ENCODE measurements at regions not wholly inside any gene's neighbourhood (a gene's known extent, or its start where the extent isn't known, plus 50 kb on each side); places are given as distances from the start of the nearest gene placed in this dataset.
A peak's percentile ranks its signal among the peaks of the same experiment; 100 is the strongest.

DNA sequence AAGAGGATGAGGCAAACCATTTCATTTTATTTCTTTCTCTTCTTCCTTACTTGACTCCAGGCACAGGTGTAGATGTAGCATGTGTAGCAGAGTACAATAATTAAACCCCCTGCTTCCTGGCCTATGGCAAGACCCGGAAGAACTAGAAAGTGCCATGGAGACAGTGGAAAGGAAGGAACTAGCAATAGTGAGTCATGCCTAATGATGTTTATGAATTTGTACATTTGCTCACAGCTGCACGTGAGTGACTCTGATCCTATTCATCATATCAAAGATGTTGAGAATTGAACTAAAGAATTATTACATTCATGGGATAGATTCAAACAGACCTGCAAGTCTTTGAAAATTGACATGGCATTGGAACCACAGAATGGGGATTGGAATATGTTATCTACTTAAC, 2233.9 kb upstream of the TENM3 start:
- Histone ChIP-seq H3K27ac (ENCODE audit: low read length) (no peak overlapping the region), H3K9me2 (replicated peaks; ENCODE audit: insufficient read depth, low read length) (no peaks in the 10 kb centered on the region), H3F3A (ENCODE audit: insufficient read depth, low read length) (no peaks in the 10 kb centered on the region), H3K36me3 (replicated peaks; ENCODE audit: insufficient read depth, low read length) (no peaks in the 10 kb centered on the region), H3K9ac (ENCODE audit: low read length) (no peak overlapping the region), H3K27me3 (replicated peaks; ENCODE audit: insufficient read depth, low read length) (no peaks in the 10 kb centered on the region), H4K20me1 (ENCODE audit: insufficient read depth, low read length) (no peaks in the 10 kb centered on the region), H3K79me2 (ENCODE audit: low read length) (no peaks in the 10 kb centered on the region), H2AFZ (ENCODE audit: low read length) (no peak overlapping the region), H3K4me1 (ENCODE audit: low read length) (no peaks in the 10 kb centered on the region), H3K9me3 (replicated peaks; ENCODE audit: insufficient read depth, low read length) (no peaks in the 10 kb centered on the region), H3K4me3 (ENCODE audit: low read length) (no peak overlapping the region), H3K4me2 (ENCODE audit: low read depth, low read length) (no peak overlapping the region)
- no peak for DNase-seq
- TF ChIP-seq EZH2 (optimal IDR thresholded peaks at IDR 0.05; ENCODE audit: low read depth, low read length) = no peak
- no peak for TF ChIP-seq EZH2phosphoT487 (IDR thresholded peaks at IDR 0.05; ENCODE audit: low read length)
- TF ChIP-seq, protein P1, sequence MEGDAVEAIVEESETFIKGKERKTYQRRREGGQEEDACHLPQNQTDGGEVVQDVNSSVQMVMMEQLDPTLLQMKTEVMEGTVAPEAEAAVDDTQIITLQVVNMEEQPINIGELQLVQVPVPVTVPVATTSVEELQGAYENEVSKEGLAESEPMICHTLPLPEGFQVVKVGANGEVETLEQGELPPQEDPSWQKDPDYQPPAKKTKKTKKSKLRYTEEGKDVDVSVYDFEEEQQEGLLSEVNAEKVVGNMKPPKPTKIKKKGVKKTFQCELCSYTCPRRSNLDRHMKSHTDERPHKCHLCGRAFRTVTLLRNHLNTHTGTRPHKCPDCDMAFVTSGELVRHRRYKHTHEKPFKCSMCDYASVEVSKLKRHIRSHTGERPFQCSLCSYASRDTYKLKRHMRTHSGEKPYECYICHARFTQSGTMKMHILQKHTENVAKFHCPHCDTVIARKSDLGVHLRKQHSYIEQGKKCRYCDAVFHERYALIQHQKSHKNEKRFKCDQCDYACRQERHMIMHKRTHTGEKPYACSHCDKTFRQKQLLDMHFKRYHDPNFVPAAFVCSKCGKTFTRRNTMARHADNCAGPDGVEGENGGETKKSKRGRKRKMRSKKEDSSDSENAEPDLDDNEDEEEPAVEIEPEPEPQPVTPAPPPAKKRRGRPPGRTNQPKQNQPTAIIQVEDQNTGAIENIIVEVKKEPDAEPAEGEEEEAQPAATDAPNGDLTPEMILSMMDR (IDR thresholded peaks at IDR 0.05; ENCODE audit: low read length) = no peak

DNA sequence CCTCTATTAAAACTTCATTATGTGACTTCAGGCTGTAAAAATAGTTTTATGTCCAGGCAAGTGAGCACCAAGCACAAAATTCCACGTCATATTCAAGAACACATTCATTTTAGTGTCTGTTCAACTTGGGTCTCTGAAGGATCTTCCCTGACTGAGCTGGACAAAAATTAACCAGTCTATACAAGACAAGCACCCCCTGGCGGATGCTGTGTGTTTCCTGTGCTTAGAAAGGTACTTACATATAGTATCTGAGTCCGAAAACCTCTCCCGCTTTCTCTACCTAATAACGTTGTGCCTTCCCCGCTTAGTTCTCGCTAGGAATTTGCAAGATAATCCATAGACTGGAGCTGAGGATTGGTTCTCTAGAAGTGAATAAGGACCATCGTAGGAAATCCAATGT, 2214.5 kb upstream of the TENM3 start:
- TF ChIP-seq, protein P1 (IDR thresholded peaks at IDR 0.05; ENCODE audit: low read length) = peak; percentile 54
- no peak for TF ChIP-seq EZH2 (optimal IDR thresholded peaks at IDR 0.05; ENCODE audit: low read depth, low read length)
- Histone ChIP-seq H3K9ac (ENCODE audit: low read length) (no peak overlapping the region), H3K79me2 (ENCODE audit: low read length) (no peaks in the 10 kb centered on the region), H3K9me3 (replicated peaks; ENCODE audit: insufficient read depth, low read length) (no peaks in the 10 kb centered on the region), H3K9me2 (replicated peaks; ENCODE audit: insufficient read depth, low read length) (no peaks in the 10 kb centered on the region), H3K36me3 (replicated peaks; ENCODE audit: insufficient read depth, low read length) (no peaks in the 10 kb centered on the region), H3K27me3 (replicated peaks; ENCODE audit: insufficient read depth, low read length) (no peaks in the 10 kb centered on the region), H3K4me1 (ENCODE audit: low read length) (no peaks in the 10 kb centered on the region), H3K4me3 (ENCODE audit: low read length) (no peak overlapping the region), H2AFZ (ENCODE audit: low read length) (no peak overlapping the region), H3K27ac (ENCODE audit: low read length) (no peak overlapping the region), H3K4me2 (ENCODE audit: low read depth, low read length) (no peak overlapping the region), H4K20me1 (ENCODE audit: insufficient read depth, low read length) (no peaks in the 10 kb centered on the region), H3F3A (ENCODE audit: insufficient read depth, low read length) (no peaks in the 10 kb centered on the region)
- peak; percentile 74 for DNase-seq

DNA sequence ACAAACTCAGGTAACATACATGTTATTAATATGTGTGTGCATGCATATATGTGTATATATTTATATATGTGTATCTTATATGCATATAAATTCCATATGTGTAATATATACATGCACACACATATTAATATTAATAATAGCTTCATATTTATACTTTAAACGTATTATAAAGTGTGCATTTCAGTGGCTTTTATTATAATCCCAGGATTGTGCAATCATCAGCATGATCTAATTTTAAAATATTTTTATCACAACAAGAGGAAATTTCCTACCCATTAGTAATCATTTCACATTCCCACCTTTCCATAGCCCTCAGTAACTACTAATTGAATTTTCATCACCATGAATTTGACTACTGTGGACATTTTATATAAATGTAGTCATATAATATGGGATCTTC, 2211.9 kb upstream of the TENM3 start:
- Histone ChIP-seq H3K9me3 (replicated peaks; ENCODE audit: insufficient read depth, low read length) (no peaks in the 10 kb centered on the region), H3K4me1 (ENCODE audit: low read length) (no peaks in the 10 kb centered on the region), H2AFZ (ENCODE audit: low read length) (no peak overlapping the region), H4K20me1 (ENCODE audit: insufficient read depth, low read length) (no peaks in the 10 kb centered on the region), H3K4me2 (ENCODE audit: low read depth, low read length) (no peak overlapping the region), H3K36me3 (replicated peaks; ENCODE audit: insufficient read depth, low read length) (no peaks in the 10 kb centered on the region), H3F3A (ENCODE audit: insufficient read depth, low read length) (no peaks in the 10 kb centered on the region), H3K9me2 (replicated peaks; ENCODE audit: insufficient read depth, low read length) (no peaks in the 10 kb centered on the region), H3K9ac (ENCODE audit: low read length) (no peak overlapping the region), H3K27ac (ENCODE audit: low read length) (no peak overlapping the region), H3K27me3 (replicated peaks; ENCODE audit: insufficient read depth, low read length) (no peaks in the 10 kb centered on the region), H3K4me3 (ENCODE audit: low read length) (no peak overlapping the region), H3K79me2 (ENCODE audit: low read length) (no peaks in the 10 kb centered on the region)
- TF ChIP-seq EZH2phosphoT487 (IDR thresholded peaks at IDR 0.05; ENCODE audit: low read length) (no peak), EZH2 (optimal IDR thresholded peaks at IDR 0.05; ENCODE audit: low read depth, low read length) (no peak)
- TF ChIP-seq, protein P1 (IDR thresholded peaks at IDR 0.05; ENCODE audit: low read length) = no peak
- DNase-seq = no peak

Data from MM.1S (cell line).